DND-41 (cell line): ENCODE measurements at regions not wholly inside any gene's neighbourhood (a gene's known extent, or its start where the extent isn't known, plus 50 kb on each side); places are given as distances from the start of the nearest gene placed in this dataset.
"Not testable (repeated sequence)": the region's sequence is repeated elsewhere in the genome, so short reads cannot be mapped to it uniquely, and the experiment has no call there.

Experiments used
- ATAC-seq: fragments of 200-7000 bp; cut with Tn5 transposase; 3 replicates; pipeline ENCODE4 v1.9.1; 2021; ENCODE audit warnings: low read depth; ENCODE audit not compliant: insufficient read depth
- DNase-seq: peaks from one replicate; pipeline ENCODE4 v3.0.0-alpha.2; 2020
- H2AFZ ChIP-seq: 2 replicates; pipeline ENCODE4 v1.6.0; 2012; ENCODE audit warnings: low read depth, low read length
- H3K27ac ChIP-seq: 2 replicates; pipeline ENCODE4 v1.5.1; 2012; ENCODE audit warnings: low read length, inconsistent platforms
- H3K27me3 ChIP-seq: fragments of 200-600 bp; sonication (generic); 2 replicates; pipeline ENCODE4 v1.6.0; 2012; ENCODE audit warnings: low read length, mild to moderate bottlenecking, inconsistent platforms; ENCODE audit not compliant: insufficient read depth, poor library complexity
- H3K36me3 ChIP-seq: 2 replicates; pipeline ENCODE4 v1.5.1; 2012; ENCODE audit warnings: low read length, inconsistent platforms; ENCODE audit not compliant: insufficient read depth
- H3K4me1 ChIP-seq: 2 replicates; pipeline ENCODE4 v1.5.1; 2012; ENCODE audit warnings: mild to moderate bottlenecking, low read length; ENCODE audit not compliant: insufficient read depth
- H3K4me2 ChIP-seq: 2 replicates; pipeline ENCODE4 v1.6.0; 2012; ENCODE audit warnings: mild to moderate bottlenecking, moderate library complexity, low read length, inconsistent platforms; ENCODE audit not compliant: insufficient read depth
- H3K4me3 ChIP-seq, 2 experiments: fragments of 200-600 bp in 1 of 2; shearing (Covaris generic) in 1 of 2; 2 replicates each; pipeline ENCODE4 v1.5.1; 2012 to 2016; ENCODE audit warnings: inconsistent platforms in 2 of 2, low read length in 2 of 2, mild to moderate bottlenecking in 2 of 2, low read depth in 1 of 2, moderate library complexity in 1 of 2
- H3K79me2 ChIP-seq: 2 replicates; pipeline ENCODE4 v1.6.0; 2012; ENCODE audit warnings: low read length, inconsistent platforms; ENCODE audit not compliant: insufficient read depth
- H3K9ac ChIP-seq: 2 replicates; pipeline ENCODE4 v1.6.0; 2012; ENCODE audit warnings: low read depth, mild to moderate bottlenecking, inconsistent platforms, low read length, moderate library complexity
- H3K9me3 ChIP-seq: 2 replicates; pipeline ENCODE4 v1.5.1; 2012; ENCODE audit warnings: low read length, moderate library complexity, mild to moderate bottlenecking, inconsistent platforms; ENCODE audit not compliant: insufficient read depth, severe bottlenecking
- H4K20me1 ChIP-seq: 2 replicates; pipeline ENCODE4 v1.6.0; 2012; ENCODE audit warnings: low read length; ENCODE audit not compliant: insufficient read depth
- CTCF ChIP-seq: IDR thresholded peaks from 2 replicates; pipeline ENCODE4 v1.5.1; 2012; ENCODE audit warnings: borderline replicate concordance, low read length, moderate library complexity, mild to moderate bottlenecking; ENCODE audit not compliant: poor library complexity, severe bottlenecking; ENCODE audit errors: extremely low read depth
- EZH2 ChIP-seq: IDR thresholded peaks from 3 replicates; pipeline ENCODE4 v1.6.1; 2012; ENCODE audit warnings: borderline replicate concordance, low read depth, mild to moderate bottlenecking, moderate library complexity, low read length, inconsistent platforms; ENCODE audit not compliant: severe bottlenecking

- H3K4me3 ChIP-seq = no peak overlapping the region
- no peaks in the 10 kb centered on the region for H3K79me2 ChIP-seq
- H3K4me1 ChIP-seq = no peaks in the 10 kb centered on the region
- peaks cover 1% of the 10 kb centered on the region for H3K27me3 ChIP-seq
- no peaks in the 10 kb centered on the region for H3K36me3 ChIP-seq
- H3K9me3 ChIP-seq = peaks cover 3% of the 10 kb centered on the region
- no peak for DNase-seq
- H2AFZ ChIP-seq = no peak overlapping the region
- no peak overlapping the region for H3K4me2 ChIP-seq
- no peak for ATAC-seq
- no peak overlapping the region for H3K9ac ChIP-seq
- TF ChIP-seq CTCF (no peak), EZH2 (no peak)
- H4K20me1 ChIP-seq = no peaks in the 10 kb centered on the region
- no peak overlapping the region for H3K27ac ChIP-seq
Observed at GRCh38 chr14:78005325-78005724, 164.8 kb upstream of the NRXN3 start.

GRCh38 chr14:78007160-78007559 is 163.0 kb upstream of the NRXN3 start:
- Histone ChIP-seq H3K9me3 (no peaks in the 10 kb centered on the region), H3K27ac (no peak overlapping the region), H3K4me2 (no peak overlapping the region), H3K4me3 (no peak overlapping the region), H3K79me2 (no peaks in the 10 kb centered on the region), H4K20me1 (no peaks in the 10 kb centered on the region), H3K9ac (no peak overlapping the region), H2AFZ (no peak overlapping the region), H3K36me3 (no peaks in the 10 kb centered on the region), H3K27me3 (peaks cover 5% of the 10 kb centered on the region), H3K4me1 (no peaks in the 10 kb centered on the region)
- TF ChIP-seq CTCF = no peak
- no peak for TF ChIP-seq EZH2
- DNase-seq (no peak), ATAC-seq (no peak)

GRCh38 chr14:78010688-78011087 is 159.5 kb upstream of the NRXN3 start:
- H3K27ac ChIP-seq = no peak overlapping the region
- no peak for TF ChIP-seq CTCF
- TF ChIP-seq EZH2 = no peak
- ATAC-seq = no peak

GRCh38 chr14:78013911-78014310 is 156.3 kb upstream of the NRXN3 start:
- H3K4me2 ChIP-seq, H3K36me3 ChIP-seq, ATAC-seq, H4K20me1 ChIP-seq, DNase-seq, H3K9me3 ChIP-seq, H3K79me2 ChIP-seq, H2AFZ ChIP-seq, H3K9ac ChIP-seq, H3K27ac ChIP-seq, H3K27me3 ChIP-seq, H3K4me1 ChIP-seq, H3K4me3 ChIP-seq: not testable (repeated sequence)

More at GRCh38 chr14:78010688-78011087, 159.5 kb upstream of the NRXN3 start:
- Histone ChIP-seq H3K36me3 (no peaks in the 10 kb centered on the region), H4K20me1 (no peaks in the 10 kb centered on the region), H3K79me2 (no peaks in the 10 kb centered on the region), H3K9me3 (no peaks in the 10 kb centered on the region), H3K4me2 (no peak overlapping the region), H2AFZ (no peak overlapping the region), H3K27me3 (peaks cover 5% of the 10 kb centered on the region), H3K4me1 (no peaks in the 10 kb centered on the region), H3K4me3 (no peak overlapping the region), H3K9ac (no peak overlapping the region)
- DNase-seq = no peak
